HL-60 (cell line): ENCODE measurements at regions not wholly inside any gene's neighbourhood (a gene's known extent, or its start where the extent isn't known, plus 50 kb on each side); places are given as distances from the start of the nearest gene placed in this dataset.

ENCODE experiments used
- CTCF ChIP-seq: IDR thresholded peaks from one replicate; pipeline ENCODE4 v1.5.1; 2011; ENCODE audit warnings: low read length, control low read depth, inconsistent platforms; ENCODE audit not compliant: insufficient read depth
- POLR2AphosphoS5 ChIP-seq: IDR thresholded peaks from 2 replicates; pipeline ENCODE4 v1.6.1; 2012; ENCODE audit warnings: low read depth

DNA sequence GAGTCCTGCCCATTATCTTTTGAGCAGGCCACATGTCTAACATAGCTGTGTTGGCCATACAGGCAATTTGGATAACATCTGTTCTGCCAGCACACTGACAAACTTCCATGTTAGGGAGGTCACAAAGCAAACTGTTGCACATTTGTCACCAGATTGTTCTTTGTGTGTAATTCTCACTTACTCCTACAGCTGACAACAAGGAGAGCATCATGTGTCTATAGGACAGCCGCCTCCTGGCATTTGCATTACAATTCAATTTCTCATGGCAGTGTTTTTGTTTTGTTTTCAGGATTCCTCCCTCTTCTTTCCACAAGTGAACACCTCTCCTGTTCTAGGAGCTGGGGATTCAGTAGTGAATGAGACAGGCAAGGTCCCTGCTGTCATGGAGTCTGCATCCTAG, 94.3 kb upstream of the LEF1 start:
- TF ChIP-seq CTCF (no peak), POLR2AphosphoS5 (no peak)
